Astrocyte (in vitro differentiated cells and primary cell): ENCODE measurements at regions not wholly inside any gene's neighbourhood (a gene's known extent, or its start where the extent isn't known, plus 50 kb on each side); places are given as distances from the start of the nearest gene placed in this dataset.

ENCODE experiments used
- EZH2 ChIP-seq: IDR thresholded peaks from 2 replicates; pipeline ENCODE4 v1.6.1; 2012; ENCODE audit warnings: mild to moderate bottlenecking, low read length, inconsistent platforms; ENCODE audit not compliant: insufficient read depth
- TF ChIP-seq, protein P1 (sequence below): IDR thresholded peaks from 2 replicates; pipeline ENCODE4 v1.5.1; 2011; ENCODE audit warnings: low read depth, mild to moderate bottlenecking, inconsistent platforms, low read length, moderate library complexity; ENCODE audit not compliant: insufficient read depth

GRCh38 chr3:111286746-111287145 lies 215.1 kb downstream of the NECTIN3 start:
- TF ChIP-seq, protein P1, sequence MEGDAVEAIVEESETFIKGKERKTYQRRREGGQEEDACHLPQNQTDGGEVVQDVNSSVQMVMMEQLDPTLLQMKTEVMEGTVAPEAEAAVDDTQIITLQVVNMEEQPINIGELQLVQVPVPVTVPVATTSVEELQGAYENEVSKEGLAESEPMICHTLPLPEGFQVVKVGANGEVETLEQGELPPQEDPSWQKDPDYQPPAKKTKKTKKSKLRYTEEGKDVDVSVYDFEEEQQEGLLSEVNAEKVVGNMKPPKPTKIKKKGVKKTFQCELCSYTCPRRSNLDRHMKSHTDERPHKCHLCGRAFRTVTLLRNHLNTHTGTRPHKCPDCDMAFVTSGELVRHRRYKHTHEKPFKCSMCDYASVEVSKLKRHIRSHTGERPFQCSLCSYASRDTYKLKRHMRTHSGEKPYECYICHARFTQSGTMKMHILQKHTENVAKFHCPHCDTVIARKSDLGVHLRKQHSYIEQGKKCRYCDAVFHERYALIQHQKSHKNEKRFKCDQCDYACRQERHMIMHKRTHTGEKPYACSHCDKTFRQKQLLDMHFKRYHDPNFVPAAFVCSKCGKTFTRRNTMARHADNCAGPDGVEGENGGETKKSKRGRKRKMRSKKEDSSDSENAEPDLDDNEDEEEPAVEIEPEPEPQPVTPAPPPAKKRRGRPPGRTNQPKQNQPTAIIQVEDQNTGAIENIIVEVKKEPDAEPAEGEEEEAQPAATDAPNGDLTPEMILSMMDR, result no peak
- TF ChIP-seq EZH2, result no peak
